ENCODE measurements at regions not wholly inside any gene's neighbourhood (a gene's known extent, or its start where the extent isn't known, plus 50 kb on each side); places are given as distances from the start of the nearest gene placed in this dataset.

GRCh38 chr10:55058800-55059199 lies 257.8 kb upstream of the PCDH15 start:
- no peak for TF ChIP-seq EZH2 (IDR thresholded peaks at IDR 0.05; ENCODE audit: low read depth)
- TF ChIP-seq CTCF (conservative IDR thresholded peaks at IDR 0.05) = no peak
- H3K4me3 ChIP-seq = no peak overlapping the region
- CTCF ChIA-PET = no interaction called here
- intact Hi-C loops (cut with micrococcal nuclease; ENCODE audit: unreplicated experiment) = no loop called here
- no peaks in the 10 kb centered on the region for H3F3A ChIP-seq (ENCODE audit: insufficient read depth, low read depth)
- no peaks in the 10 kb centered on the region for H3K9me3 ChIP-seq (ENCODE audit: insufficient read depth, low read depth)
- DNase-seq = no peak
- H3K4me2 ChIP-seq = no peak overlapping the region
- H3K9me2 ChIP-seq (ENCODE audit: insufficient read depth) = no peaks in the 10 kb centered on the region
- POLR2A ChIA-PET (ENCODE audit: unreplicated experiment) = no interaction called here
- H3K4me1 ChIP-seq (replicated peaks; ENCODE audit: insufficient read depth) = no peaks in the 10 kb centered on the region
- H3K27me3 ChIP-seq (ENCODE audit: insufficient read depth, low read depth) = no peaks in the 10 kb centered on the region
- no TSS peak for BruUV-seq (replicated peaks)
- H3K27ac ChIP-seq = no peak overlapping the region
- H4K20me1 ChIP-seq (ENCODE audit: insufficient read depth) = no peaks in the 10 kb centered on the region
- no peak overlapping the region for H2AFZ ChIP-seq
- H3K79me2 ChIP-seq (ENCODE audit: low read depth) = no peaks in the 10 kb centered on the region
- no peaks in the 10 kb centered on the region for H3K36me3 ChIP-seq (ENCODE audit: low read depth)

GRCh38 chr10:55051515-55051914 lies 250.5 kb upstream of the PCDH15 start:
- Histone ChIP-seq H3K4me2 (no peak overlapping the region), H3F3A (ENCODE audit: insufficient read depth, low read depth) (no peaks in the 10 kb centered on the region), H3K4me1 (replicated peaks; ENCODE audit: insufficient read depth) (no peaks in the 10 kb centered on the region), H3K4me3 (no peak overlapping the region), H3K27me3 (ENCODE audit: insufficient read depth, low read depth) (no peaks in the 10 kb centered on the region), H3K79me2 (ENCODE audit: low read depth) (no peaks in the 10 kb centered on the region), H2AFZ (no peak overlapping the region), H3K36me3 (ENCODE audit: low read depth) (no peaks in the 10 kb centered on the region), H3K9me3 (ENCODE audit: insufficient read depth, low read depth) (no peaks in the 10 kb centered on the region), H3K9me2 (ENCODE audit: insufficient read depth) (no peaks in the 10 kb centered on the region), H4K20me1 (ENCODE audit: insufficient read depth) (no peaks in the 10 kb centered on the region), H3K27ac (no peak overlapping the region)
- no TSS peak for BruUV-seq (replicated peaks)
- TF ChIP-seq EZH2 (IDR thresholded peaks at IDR 0.05; ENCODE audit: low read depth) (no peak), CTCF (conservative IDR thresholded peaks at IDR 0.05) (no peak)
- intact Hi-C loops (cut with micrococcal nuclease; ENCODE audit: unreplicated experiment) = no loop called here
- ChIA-PET CTCF (no interaction called here), POLR2A (ENCODE audit: unreplicated experiment) (no interaction called here)
- no peak for DNase-seq

- Histone ChIP-seq H4K20me1 (ENCODE audit: insufficient read depth) (no peaks in the 10 kb centered on the region), H3K4me2 (no peak overlapping the region), H3K9me3 (ENCODE audit: insufficient read depth, low read depth) (no peaks in the 10 kb centered on the region), H3K27ac (no peak overlapping the region), H3F3A (ENCODE audit: insufficient read depth, low read depth) (no peaks in the 10 kb centered on the region), H3K4me1 (replicated peaks; ENCODE audit: insufficient read depth) (no peaks in the 10 kb centered on the region), H3K9me2 (ENCODE audit: insufficient read depth) (no peaks in the 10 kb centered on the region), H3K36me3 (ENCODE audit: low read depth) (no peaks in the 10 kb centered on the region), H2AFZ (no peak overlapping the region), H3K4me3 (no peak overlapping the region), H3K27me3 (ENCODE audit: insufficient read depth, low read depth) (no peaks in the 10 kb centered on the region), H3K79me2 (ENCODE audit: low read depth) (no peaks in the 10 kb centered on the region)
- intact Hi-C loops (cut with micrococcal nuclease; ENCODE audit: unreplicated experiment) = no loop called here
- no TSS peak for BruUV-seq (replicated peaks)
- DNase-seq = no peak
- POLR2A ChIA-PET (ENCODE audit: unreplicated experiment) = no interaction called here
- no peak for TF ChIP-seq CTCF (conservative IDR thresholded peaks at IDR 0.05)
- no peak for TF ChIP-seq EZH2 (IDR thresholded peaks at IDR 0.05; ENCODE audit: low read depth)
- CTCF ChIA-PET = no interaction called here
Measured at GRCh38 chr10:55048830-55049498, 247.9 kb upstream of the PCDH15 start.
